SK-N-SH (cell line): ENCODE measurements at regions not wholly inside any gene's neighbourhood (a gene's known extent, or its start where the extent isn't known, plus 50 kb on each side); places are given as distances from the start of the nearest gene placed in this dataset.

ENCODE experiments used
- CTCF ChIA-PET: fragments of 300-600, 350-600 bp; formaldehyde crosslinking; extraction: SDS; loops from one replicate; lab custom pipeline; 2021; lab: Yijun Ruan, JAX
- POLR2A ChIA-PET: fragments of 350-600 bp; sonication (Branson Sonifier 250); formaldehyde crosslinking; extraction: SDS; loops from one replicate; lab custom pipeline; 2020; ENCODE audit warnings: antibody characterized with exemption, inconsistent platforms; lab: Yijun Ruan, JAX
- DNase-seq: peaks from one replicate; pipeline ENCODE4 v3.0.0; 2012
- H2AFZ ChIP-seq: fragments of 200-600 bp; sonication (generic); 2 replicates; pipeline ENCODE4 v1.8.1; 2016; ENCODE audit warnings: antibody characterized with exemption, mild to moderate bottlenecking, low read depth
- H3F3A ChIP-seq: fragments of 200-600 bp; sonication (generic); replicated peaks from 2 replicates; pipeline ENCODE3; 2016; ENCODE audit warnings: antibody characterized with exemption, mild to moderate bottlenecking; ENCODE audit not compliant: insufficient read depth
- H3K27ac ChIP-seq, 2 experiments: fragments of 200-500 bp in 1 of 2; fragments of 200-600 bp in 1 of 2; sonication (Bioruptor generic) in 1 of 2; sonication (generic), shearing (Covaris generic) in 1 of 2; 2 replicates each; pipeline versions ENCODE4 v1.5.1 to v1.6.1; 2014 to 2016; ENCODE audit warnings: low read depth in 2 of 2, inconsistent platforms in 1 of 2, low read length in 1 of 2, mild to moderate bottlenecking in 1 of 2, mixed read lengths in 1 of 2
- H3K27me3 ChIP-seq: fragments of 200-600 bp; sonication (generic), shearing (Covaris generic); 2 replicates; pipeline ENCODE4 v1.6.1; 2016; ENCODE audit warnings: mixed run types; ENCODE audit not compliant: insufficient read depth
- H3K36me3 ChIP-seq, 2 experiments: fragments of 200-500 bp in 1 of 2; fragments of 200-600 bp in 1 of 2; sonication (Bioruptor generic) in 1 of 2; sonication (generic) in 1 of 2; replicated peaks in 1 of 2; 2 replicates each; pipeline versions ENCODE3 to v1.5.1; 2014 to 2016; ENCODE audit warnings: low read length in 1 of 2, mild to moderate bottlenecking in 1 of 2; ENCODE audit not compliant: insufficient read depth in 2 of 2, control insufficient read depth in 1 of 2
- H3K4me1 ChIP-seq, 2 experiments: fragments of 200-500 bp in 1 of 2; fragments of 200-600 bp in 1 of 2; sonication (Bioruptor generic) in 1 of 2; sonication (generic), shearing (Covaris generic) in 1 of 2; 2 replicates each; pipeline versions ENCODE4 v1.5.1 to v1.6.1; 2014 to 2016; ENCODE audit warnings: low read depth in 1 of 2, low read length in 1 of 2, mixed run types in 1 of 2; ENCODE audit not compliant: insufficient read depth in 2 of 2, control insufficient read depth in 1 of 2
- H3K4me2 ChIP-seq: fragments of 200-600 bp; sonication (generic), shearing (Covaris generic); 2 replicates; pipeline ENCODE4 v1.6.1; 2017; ENCODE audit warnings: mixed run types
- H3K4me3 ChIP-seq, 2 experiments: fragments of 200-500 bp in 1 of 2; fragments of 200-600 bp in 1 of 2; sonication (Bioruptor generic) in 1 of 2; sonication (generic), shearing (Covaris generic) in 1 of 2; 2 replicates each; pipeline versions ENCODE4 v1.5.1 to v1.8.1; 2014 to 2016; ENCODE audit warnings: low read depth in 2 of 2, inconsistent platforms in 1 of 2, low read length in 1 of 2, mild to moderate bottlenecking in 1 of 2, mixed read lengths in 1 of 2, moderate library complexity in 1 of 2
- H3K79me2 ChIP-seq: fragments of 200-600 bp; sonication (generic); 2 replicates; pipeline ENCODE4 v1.8.1; 2017; ENCODE audit warnings: mild to moderate bottlenecking; ENCODE audit not compliant: insufficient read depth
- H3K9ac ChIP-seq: fragments of 200-600 bp; sonication (generic); 2 replicates; pipeline ENCODE4 v1.6.1; 2017; ENCODE audit warnings: mixed run types
- H3K9me2 ChIP-seq: fragments of 200-600 bp; sonication (generic); 2 replicates; pipeline ENCODE4 v1.6.1; 2017; ENCODE audit warnings: mixed run types
- H3K9me3 ChIP-seq: fragments of 200-600 bp; sonication (generic); 2 replicates; pipeline ENCODE4 v1.6.1; 2017; ENCODE audit warnings: mixed run types, mild to moderate bottlenecking, moderate library complexity
- H4K20me1 ChIP-seq: fragments of 200-600 bp; sonication (generic); 2 replicates; pipeline ENCODE4 v1.6.1; 2017; ENCODE audit warnings: mild to moderate bottlenecking, mixed run types; ENCODE audit not compliant: insufficient read depth
- CHD2 ChIP-seq: fragments of 150-350 bp; IDR thresholded peaks from 2 replicates; pipeline ENCODE4 v1.6.1; 2018; ENCODE audit warnings: low read length; ENCODE audit not compliant: partially characterized antibody
- GATA2 ChIP-seq: sonication (generic); formaldehyde crosslinking; IDR thresholded peaks from 2 replicates; pipeline ENCODE4 v1.5.0; 2020; ENCODE audit warnings: mild to moderate bottlenecking, missing genetic modification reagents
- IRF3 ChIP-seq: fragments of 150-350 bp; IDR thresholded peaks from 2 replicates; pipeline ENCODE4 v1.6.1; 2016; ENCODE audit warnings: mild to moderate bottlenecking, low read depth, low read length
- PBX3 ChIP-seq: IDR thresholded peaks from 2 replicates; pipeline ENCODE4; 2012
- POLR2AphosphoS5 ChIP-seq: IDR thresholded peaks from 2 replicates; pipeline ENCODE4 v1.6.1; 2012; ENCODE audit warnings: low read depth, low read length
- RAD21 ChIP-seq: IDR thresholded peaks from 2 replicates; pipeline ENCODE4 v1.6.1; 2012; ENCODE audit warnings: mild to moderate bottlenecking, low read length
- TCF12 ChIP-seq: IDR thresholded peaks from 2 replicates; pipeline ENCODE4 v1.4.0; 2012
- USF1 ChIP-seq: IDR thresholded peaks from 2 replicates; pipeline ENCODE4 v1.4.0; 2012; ENCODE audit warnings: low read depth, borderline replicate concordance
- WGBS: methylation state at CpG from one replicate; pipeline ENCODE4 v1.1.6; 2017; ENCODE audit warnings: low lambda C conversion rate; 5-methylcytosine and 5-hydroxymethylcytosine counted together

GRCh38 chr14:34368971-34369647 lies 92.9 kb downstream of the SPTSSA start (continued):
- no peak for TF ChIP-seq USF1
- TF ChIP-seq GATA2 = no peak
- no peak for TF ChIP-seq RAD21
- TF ChIP-seq POLR2AphosphoS5 = no peak
- TF ChIP-seq PBX3 = no peak

- Histone ChIP-seq H3K79me2 (no peaks in the 10 kb centered on the region), H4K20me1 (no peaks in the 10 kb centered on the region), H3K27me3 (no peaks in the 10 kb centered on the region; the same call in 1 of the 2 replicates), H3F3A (no peaks in the 10 kb centered on the region), H3K4me3 (no peak overlapping the region), H2AFZ (no peak overlapping the region), H3K9me3 (no peaks in the 10 kb centered on the region), H3K4me2 (no peak overlapping the region), H3K9me2 (no peaks in the 10 kb centered on the region), H3K27ac (no peak overlapping the region), H3K9ac (no peak overlapping the region), H3K4me1 (no peaks in the 10 kb centered on the region), H3K36me3 (no peaks in the 10 kb centered on the region)
- POLR2A ChIA-PET = no interaction called here
- no peak for TF ChIP-seq POLR2AphosphoS5
- peak; percentile 46; the same call in 1 of the 2 replicates for TF ChIP-seq PBX3
- TF ChIP-seq CHD2 = no peak
- no peak for TF ChIP-seq IRF3
- peak; percentile 58 for TF ChIP-seq TCF12
- no peak for DNase-seq
- CTCF ChIA-PET = interaction anchor here (0.8 to 1.1 kb wide), 2 partner anchors 13 to 37 kb away, joined by 3 to 4 read pairs; no protein-coding TSS in a partner anchor
- WGBS = 55% methylated on average over 8 of the region's 8 CpGs
Observed at GRCh38 chr14:34368115-34368970, 93.7 kb downstream of the SPTSSA start.
